Colon (tissue), 2 donors: ENCODE measurements at regions not wholly inside any gene's neighbourhood (a gene's known extent, or its start where the extent isn't known, plus 50 kb on each side); places are given as distances from the start of the nearest gene placed in this dataset.

Source experiments
- FAIRE-seq: peaks from 2 replicates; lab custom pipeline; 2012; peaks lifted over from hg19 to GRCh38; lab: Jason Lieb, UNC
- donor health status: control.
- donor health status: control.

GRCh38 chr6:137780447-137781034 is 86.5 kb upstream of the TNFAIP3 start:
- FAIRE-seq = no peak

GRCh38 chr6:137781639-137782038 is 85.4 kb upstream of the TNFAIP3 start:
- no peak for FAIRE-seq

- no peak for FAIRE-seq
These were observed 84.7 kb upstream of the TNFAIP3 start for GRCh38 chr6:137782166-137783039.

GRCh38 chr6:137783710-137784109 is 83.3 kb upstream of the TNFAIP3 start:
- no peak for FAIRE-seq

DNA sequence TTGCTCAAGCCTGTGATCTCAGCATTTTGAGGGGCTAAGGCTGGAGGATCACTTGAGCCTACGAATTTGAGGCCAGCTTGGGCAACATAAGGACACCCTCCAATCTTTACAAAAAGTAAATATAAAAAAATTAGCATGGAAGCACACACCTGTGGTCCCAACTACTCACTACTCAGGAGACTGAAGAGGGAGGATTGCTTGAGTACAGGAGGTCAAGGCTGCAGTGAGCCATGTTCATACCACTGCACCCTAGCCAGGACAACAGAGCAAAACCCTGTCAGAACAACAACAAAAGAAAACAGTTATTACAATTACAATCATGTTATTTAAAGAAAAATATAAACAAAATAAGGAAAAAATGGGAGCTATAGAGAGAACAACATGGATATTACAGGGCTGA is 82.5 kb upstream of the TNFAIP3 start:
- no peak for FAIRE-seq

- no peak for FAIRE-seq
These were observed 80.0 kb upstream of the TNFAIP3 start for GRCh38 chr6:137787016-137787415.

DNA sequence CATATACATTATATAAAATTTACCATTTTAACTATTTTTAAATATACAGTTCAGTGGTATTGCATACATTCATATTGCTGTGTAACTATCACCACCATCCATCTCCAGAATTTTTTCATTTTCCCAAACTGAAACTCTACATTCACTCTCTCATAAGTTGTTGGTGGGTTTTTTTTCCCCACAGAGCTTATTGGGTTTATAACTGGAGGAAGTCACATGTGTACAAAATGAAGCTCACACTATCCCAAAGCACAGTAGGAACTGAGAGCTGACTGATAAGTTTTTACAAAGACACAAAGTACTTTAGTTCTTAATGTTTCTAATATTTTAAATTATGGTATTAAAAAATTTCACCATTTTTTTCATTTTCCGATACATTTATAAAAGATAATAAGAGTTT is 78.8 kb upstream of the TNFAIP3 start:
- no peak for FAIRE-seq

GRCh38 chr6:137791281-137792159 is 75.5 kb upstream of the TNFAIP3 start:
- no peak for FAIRE-seq

DNA sequence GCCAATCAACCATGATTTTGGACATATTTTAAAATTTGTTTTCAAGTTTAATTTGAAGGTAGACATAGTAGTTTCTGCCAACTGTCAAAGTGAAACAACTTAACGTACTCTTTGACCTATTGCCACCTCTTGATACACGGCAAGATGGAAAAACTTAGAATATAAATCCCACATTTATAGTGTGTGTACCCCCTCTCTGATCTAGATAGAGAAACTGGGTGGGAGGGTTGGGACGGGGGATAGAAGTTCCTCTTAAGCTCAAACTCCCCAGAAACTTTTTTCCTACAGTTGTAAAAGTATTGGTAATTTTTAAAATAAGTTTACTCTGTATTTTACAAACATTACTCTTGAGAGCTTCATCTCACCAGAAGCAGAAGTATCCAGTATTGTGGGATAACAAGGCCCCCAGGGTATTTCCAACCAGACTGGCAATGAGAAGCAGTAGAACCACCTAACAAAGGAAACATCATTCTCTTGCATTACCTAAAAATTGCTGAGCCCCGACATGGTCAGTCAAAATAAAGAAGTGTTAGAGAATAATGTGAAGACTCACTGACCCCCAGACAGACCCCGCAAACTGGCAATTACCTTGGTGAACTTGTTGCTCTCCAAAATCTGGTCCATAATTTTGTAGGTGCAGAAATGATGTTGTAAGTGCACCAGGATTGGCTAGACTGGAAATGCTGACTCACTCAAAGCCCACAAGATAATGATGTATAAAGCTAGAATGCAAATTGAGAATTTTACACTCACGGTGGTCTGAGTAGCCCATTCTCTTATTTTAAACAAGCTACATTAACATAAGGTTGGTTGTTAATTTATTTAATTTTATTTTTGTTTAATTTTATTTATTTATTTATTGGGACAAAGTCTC is 74.7 kb upstream of the TNFAIP3 start:
- no peak for FAIRE-seq

DNA sequence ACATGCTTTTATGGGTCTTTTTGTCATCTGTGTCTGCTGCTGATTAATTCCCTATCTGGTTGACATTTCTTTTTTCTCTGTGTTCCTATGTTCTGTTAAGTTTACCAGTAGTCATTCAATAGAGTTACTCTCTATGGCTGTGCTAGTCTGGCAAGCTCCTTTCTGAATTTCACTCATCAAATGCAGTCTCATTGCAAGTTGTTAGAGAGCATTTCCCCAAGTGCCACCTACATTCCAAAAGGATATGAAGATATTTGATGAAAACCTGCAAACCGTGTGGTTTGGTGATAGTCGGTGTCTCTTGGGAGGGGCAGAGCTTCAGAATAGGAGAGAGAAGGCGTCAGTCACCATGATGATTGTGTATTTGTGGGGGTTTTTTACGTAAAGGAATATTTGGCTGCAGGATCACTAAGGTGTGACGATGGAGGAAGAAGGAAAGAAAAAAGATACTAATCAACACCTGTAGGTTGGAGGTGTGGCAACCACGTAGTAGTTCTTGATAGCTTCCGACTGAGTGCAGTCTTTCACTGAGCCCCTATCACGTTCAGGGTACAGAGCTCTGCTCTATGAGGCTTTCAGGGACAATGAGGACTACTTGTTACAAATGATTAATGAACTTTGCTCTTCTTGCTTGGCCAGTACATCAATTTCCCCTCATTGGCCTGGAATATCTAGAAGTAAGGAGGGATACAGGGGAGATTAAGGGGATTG is 73.1 kb upstream of the TNFAIP3 start:
- no peak for FAIRE-seq

GRCh38 chr6:137794516-137795201 is 72.4 kb upstream of the TNFAIP3 start:
- FAIRE-seq = no peak

DNA sequence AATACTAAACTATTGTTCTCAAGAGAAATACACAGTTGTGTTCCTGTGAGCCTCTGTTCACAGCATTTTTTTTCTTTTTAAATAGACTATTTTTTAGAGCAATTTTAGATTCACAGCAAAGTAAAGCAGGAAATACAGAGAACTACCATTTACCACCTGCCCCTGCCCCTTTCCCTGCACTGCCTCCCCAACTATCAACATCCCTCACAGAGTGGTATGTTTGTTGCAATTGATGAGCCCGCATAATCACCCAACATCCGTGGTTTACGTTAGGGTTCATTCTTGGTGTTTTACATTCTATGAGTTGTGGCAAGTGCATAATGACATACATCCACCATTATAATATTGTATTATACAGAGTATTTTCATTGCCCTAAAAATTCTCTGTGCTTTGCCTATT is 71.6 kb upstream of the TNFAIP3 start:
- FAIRE-seq = no peak

GRCh38 chr6:137798261-137798660 is 68.8 kb upstream of the TNFAIP3 start:
- FAIRE-seq = no peak

DNA sequence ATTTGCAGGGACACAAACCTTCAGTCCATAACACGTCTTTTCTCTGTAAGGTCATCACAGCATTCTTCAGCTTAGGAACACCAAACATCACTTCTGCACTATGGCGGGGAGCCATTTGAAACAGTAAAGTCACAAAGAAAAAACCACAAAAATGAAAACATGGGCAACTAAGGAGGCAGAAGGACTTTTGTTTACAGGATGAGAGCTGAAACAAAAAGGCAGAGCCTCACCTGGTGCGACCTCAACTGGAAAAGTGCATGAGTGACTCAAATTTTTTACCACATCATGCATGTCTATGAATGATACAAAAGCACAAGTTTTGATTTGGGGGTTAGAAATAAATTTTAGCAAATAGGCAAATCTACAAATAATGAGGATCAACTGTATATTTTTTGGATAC is 68.2 kb upstream of the TNFAIP3 start:
- no peak for FAIRE-seq

DNA sequence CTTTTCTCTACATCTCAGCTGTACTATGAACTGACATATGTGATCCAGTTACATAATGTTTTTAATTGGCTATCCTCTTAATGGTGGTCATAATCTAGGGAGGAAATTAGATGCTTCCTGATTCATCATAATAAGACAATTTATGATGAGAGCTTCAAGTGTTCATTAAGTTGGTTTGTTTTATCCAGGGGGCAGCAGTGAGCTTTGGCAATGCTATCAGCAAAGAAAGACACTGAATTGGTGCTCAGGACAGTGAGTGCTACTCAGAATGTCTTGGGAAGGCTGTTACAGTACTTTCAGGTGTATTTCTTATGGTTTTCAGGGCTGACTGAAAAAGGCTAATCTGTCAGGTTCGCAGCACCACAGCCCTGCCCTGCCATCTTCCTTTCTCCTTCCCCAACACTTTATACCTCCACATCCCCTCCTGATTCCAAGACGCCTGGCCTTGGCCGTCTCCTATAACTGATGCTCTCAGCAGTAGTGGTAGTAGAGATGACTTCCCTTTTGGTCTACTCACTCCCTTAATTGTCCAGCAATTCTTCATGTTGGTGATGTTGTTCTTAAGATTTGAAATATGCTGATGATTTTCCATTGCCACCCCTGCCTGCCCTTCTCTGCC is 67.0 kb upstream of the TNFAIP3 start:
- no peak for FAIRE-seq

DNA sequence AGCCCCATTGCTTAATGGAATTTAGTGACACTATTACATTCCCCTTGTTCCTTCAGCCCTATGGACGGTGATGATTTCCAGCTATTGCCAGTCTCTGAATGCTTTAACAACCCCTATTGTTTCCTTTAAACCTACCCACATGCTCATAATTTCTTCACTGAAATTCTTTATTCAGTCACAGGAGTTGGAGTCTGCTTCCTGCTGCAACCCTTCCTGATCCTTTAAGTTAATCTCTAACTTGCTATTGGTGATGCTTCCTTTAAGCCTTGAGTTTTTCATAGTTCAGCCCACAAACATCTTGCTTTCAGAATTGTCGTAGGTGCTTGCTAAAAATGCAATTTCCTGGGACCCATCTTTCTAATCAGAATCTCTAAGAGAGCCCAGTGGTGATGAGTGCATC is 66.3 kb upstream of the TNFAIP3 start:
- no peak for FAIRE-seq

DNA sequence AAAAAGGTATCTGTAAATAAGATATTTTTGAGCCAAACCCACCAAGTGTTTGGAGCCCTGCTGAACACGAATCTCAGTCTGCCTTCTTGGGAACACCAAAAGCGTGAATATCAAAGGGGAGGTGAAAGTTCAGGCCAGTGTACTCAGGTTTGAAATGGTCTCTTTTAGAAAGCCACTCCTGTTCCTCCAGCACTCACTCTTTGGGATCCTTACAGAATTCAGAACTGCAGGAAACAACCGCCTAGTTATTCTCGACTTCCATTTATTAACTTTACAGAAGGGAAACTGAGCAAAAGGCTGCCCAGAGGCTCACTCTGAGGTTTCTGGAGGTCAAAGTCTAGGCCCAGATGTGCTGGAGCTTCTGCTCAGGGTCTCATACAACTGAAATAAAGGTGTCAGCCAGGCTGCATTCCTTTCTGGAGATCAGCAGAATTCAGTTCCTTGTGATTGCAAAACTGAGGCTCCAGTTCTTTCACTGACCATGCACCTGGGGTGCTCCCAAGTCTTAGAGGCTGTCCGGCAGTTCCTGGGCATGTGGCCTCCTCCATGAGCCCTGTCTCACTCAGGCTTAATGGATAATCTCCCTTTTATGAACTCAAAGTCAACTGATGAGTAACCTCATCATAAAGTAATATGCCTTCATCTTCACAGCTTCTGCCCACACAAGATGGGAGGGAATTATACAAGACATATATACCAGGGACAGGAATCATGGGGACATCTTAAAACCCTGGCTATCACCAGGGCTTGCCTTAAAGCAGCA is 65.5 kb upstream of the TNFAIP3 start:
- no peak for FAIRE-seq

- no peak for FAIRE-seq
These were observed 64.5 kb upstream of the TNFAIP3 start for GRCh38 chr6:137802408-137803182.

GRCh38 chr6:137804637-137805036 is 62.4 kb upstream of the TNFAIP3 start:
- FAIRE-seq = no peak
